CD4-positive, alpha-beta T cell (primary cell): ENCODE measurements at regions not wholly inside any gene's neighbourhood (a gene's known extent, or its start where the extent isn't known, plus 50 kb on each side); places are given as distances from the start of the nearest gene placed in this dataset.
"Not testable (repeated sequence)": the region's sequence is repeated elsewhere in the genome, so short reads cannot be mapped to it uniquely, and the experiment has no call there.

Experiments used
- ATAC-seq: fragments of 200-7000 bp; cut with Tn5 transposase; one replicate; pipeline ENCODE4 v1.10.0; 2022; ENCODE audit warnings: mild to moderate bottlenecking; ENCODE audit not compliant: poor library complexity
- CTCF ChIA-PET: fragments of 350-600 bp; sonication (Branson Sonifier 250); formaldehyde crosslinking; loops from one replicate; lab custom pipeline; 2021; ENCODE audit warnings: antibody characterized with exemption, inconsistent platforms; lab: Charles Lee
- POLR2A ChIA-PET: fragments of 350-600 bp; sonication (Branson Sonifier 250); formaldehyde crosslinking; loops from one replicate; lab custom pipeline; 2021; ENCODE audit warnings: antibody characterized with exemption, inconsistent platforms; lab: Charles Lee
- DNase-seq, 14 experiments: peaks; one replicate each; pipeline ENCODE4 v3.0.0-alpha.2; 2013 to 2020; ENCODE audit warnings: mixed read lengths in 2 of 14
- H3K27ac ChIP-seq, 2 donors: one replicate each; pipeline versions ENCODE4 v1.5.1 to v1.7.0; 2013; ENCODE audit warnings: low read length in 2 of 2, low read depth in 1 of 2, mild to moderate bottlenecking in 1 of 2
- H3K27me3 ChIP-seq, 2 experiments: 1 replicate in 1 of 2; 2 replicates in 1 of 2; pipeline versions ENCODE4 v1.6.1 to v1.7.0; 2013; ENCODE audit warnings: low read length in 2 of 2, control low read depth in 1 of 2, mild to moderate bottlenecking in 1 of 2, moderate library complexity in 1 of 2; ENCODE audit not compliant: insufficient read depth in 2 of 2, control insufficient read depth in 1 of 2
- H3K36me3 ChIP-seq: one replicate; pipeline ENCODE4 v1.6.1; 2013; ENCODE audit warnings: low read length, control low read depth; ENCODE audit not compliant: insufficient read depth
- H3K4me1 ChIP-seq: one replicate; pipeline ENCODE4 v1.6.1; 2013; ENCODE audit warnings: low read length, control low read depth; ENCODE audit not compliant: insufficient read depth
- H3K4me3 ChIP-seq: one replicate; pipeline ENCODE4 v1.5.1; 2013; ENCODE audit warnings: mild to moderate bottlenecking, low read length, moderate library complexity
- H3K9me3 ChIP-seq, 2 experiments: 1 replicate in 1 of 2; 2 replicates in 1 of 2; pipeline versions ENCODE4 v1.6.1 to v1.7.0; 2013; ENCODE audit warnings: low read length in 2 of 2, mild to moderate bottlenecking in 2 of 2, control low read depth in 1 of 2, moderate library complexity in 1 of 2; ENCODE audit not compliant: control insufficient read depth in 1 of 2, insufficient read depth in 1 of 2
- H3K27ac Mint-ChIP-seq: one replicate; pipeline ENCODE4 v1.8.0; 2020; ENCODE audit warnings: mixed read lengths
- H3K27me3 Mint-ChIP-seq: one replicate; pipeline ENCODE4 v1.8.0; 2021; ENCODE audit warnings: mixed read lengths
- H3K36me3 Mint-ChIP-seq: one replicate; pipeline ENCODE4 v1.8.0; 2021; ENCODE audit warnings: low read depth, mixed read lengths
- H3K4me1 Mint-ChIP-seq: one replicate; pipeline ENCODE4 v1.8.0; 2021; ENCODE audit warnings: low read depth, mixed read lengths
- H3K4me3 Mint-ChIP-seq: one replicate; pipeline ENCODE4 v1.8.0; 2020; ENCODE audit warnings: mild to moderate bottlenecking, mixed read lengths
- H3K9me3 Mint-ChIP-seq: one replicate; pipeline ENCODE4 v1.8.0; 2020; ENCODE audit warnings: mixed read lengths
- intact Hi-C, 2 experiments: fragments of 100-400 bp; cut with DNase I in 1 of 2; cut with micrococcal nuclease in 1 of 2; formaldehyde crosslinking; loops; one replicate each; pipeline versions ENCODE4 v1.15.1 to v1.9.0; 2023 to 2025; cut with DNase I, micrococcal nuclease
- TF ChIP-seq, protein P1 (sequence below): fragments of 200-600 bp; IDR thresholded peaks from one replicate; pipeline ENCODE4 v1.8.0; 2022; ENCODE audit warnings: antibody characterized with exemption, mild to moderate bottlenecking

DNA sequence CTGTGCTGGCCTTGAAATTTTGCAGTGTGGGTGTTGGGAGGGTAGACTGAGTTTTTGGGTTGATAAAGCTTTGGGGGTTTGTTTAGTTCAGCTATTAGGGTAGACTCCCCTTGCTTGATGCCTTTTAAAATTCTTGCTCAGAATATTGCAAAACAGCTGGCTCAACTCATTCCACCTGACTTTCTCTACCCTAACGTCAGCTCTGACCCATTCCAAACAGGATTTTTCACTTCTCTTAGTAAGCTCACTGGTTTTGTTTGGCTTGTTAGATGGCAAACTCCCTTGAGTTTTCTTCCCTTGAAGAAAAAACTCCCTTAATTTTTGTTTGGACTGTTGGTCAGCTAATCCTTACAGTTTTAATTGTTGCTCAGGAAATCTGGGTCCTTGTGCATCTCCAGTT, 195.1 kb upstream of the DTNA start:
- Histone ChIP-seq H3K27ac (no peak overlapping the region), H3K4me1 (no peaks in the 10 kb centered on the region), H3K27me3 (no peaks in the 10 kb centered on the region), H3K36me3 (no peaks in the 10 kb centered on the region), H3K4me3 (no peak overlapping the region), H3K9me3 (no peaks in the 10 kb centered on the region)
- ChIA-PET POLR2A (no interaction called here), CTCF (no interaction called here)
- no peaks in the 10 kb centered on the region for H3K36me3 Mint-ChIP-seq
- H3K4me3 Mint-ChIP-seq = no peak overlapping the region
- peaks cover 3% of the 10 kb centered on the region for H3K9me3 Mint-ChIP-seq
- DNase-seq = no peak
- no peak for ATAC-seq
- H3K4me1 Mint-ChIP-seq = no peaks in the 10 kb centered on the region
- TF ChIP-seq, protein P1, sequence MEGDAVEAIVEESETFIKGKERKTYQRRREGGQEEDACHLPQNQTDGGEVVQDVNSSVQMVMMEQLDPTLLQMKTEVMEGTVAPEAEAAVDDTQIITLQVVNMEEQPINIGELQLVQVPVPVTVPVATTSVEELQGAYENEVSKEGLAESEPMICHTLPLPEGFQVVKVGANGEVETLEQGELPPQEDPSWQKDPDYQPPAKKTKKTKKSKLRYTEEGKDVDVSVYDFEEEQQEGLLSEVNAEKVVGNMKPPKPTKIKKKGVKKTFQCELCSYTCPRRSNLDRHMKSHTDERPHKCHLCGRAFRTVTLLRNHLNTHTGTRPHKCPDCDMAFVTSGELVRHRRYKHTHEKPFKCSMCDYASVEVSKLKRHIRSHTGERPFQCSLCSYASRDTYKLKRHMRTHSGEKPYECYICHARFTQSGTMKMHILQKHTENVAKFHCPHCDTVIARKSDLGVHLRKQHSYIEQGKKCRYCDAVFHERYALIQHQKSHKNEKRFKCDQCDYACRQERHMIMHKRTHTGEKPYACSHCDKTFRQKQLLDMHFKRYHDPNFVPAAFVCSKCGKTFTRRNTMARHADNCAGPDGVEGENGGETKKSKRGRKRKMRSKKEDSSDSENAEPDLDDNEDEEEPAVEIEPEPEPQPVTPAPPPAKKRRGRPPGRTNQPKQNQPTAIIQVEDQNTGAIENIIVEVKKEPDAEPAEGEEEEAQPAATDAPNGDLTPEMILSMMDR = no peak
- no peaks in the 10 kb centered on the region for H3K27me3 Mint-ChIP-seq
- no peak overlapping the region for H3K27ac Mint-ChIP-seq
- intact Hi-C loops = no loop called here

DNA sequence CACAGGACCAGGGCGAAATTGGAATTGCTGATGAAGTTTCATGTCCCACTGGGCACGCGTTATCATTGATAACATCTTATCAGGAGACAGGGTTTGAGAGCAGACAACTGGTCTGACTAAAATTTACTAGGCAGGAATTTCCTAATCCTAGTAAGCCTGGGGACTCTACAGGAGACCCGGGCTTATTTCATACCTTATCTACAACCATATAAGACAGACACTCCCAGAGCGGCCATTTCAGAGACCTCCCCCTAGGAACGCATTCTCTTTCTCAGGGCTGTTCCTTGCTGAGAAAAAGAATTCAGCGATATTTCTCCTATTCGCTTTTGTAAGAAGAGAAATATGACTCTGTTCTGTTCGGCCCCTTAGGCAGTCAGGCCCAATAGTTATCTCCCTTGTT, 193.7 kb upstream of the DTNA start:
- H3K4me3 Mint-ChIP-seq, ATAC-seq, DNase-seq, H3K27ac ChIP-seq, H3K27me3 Mint-ChIP-seq, intact Hi-C loops, CTCF ChIA-PET, H3K36me3 ChIP-seq, H3K27ac Mint-ChIP-seq, H3K9me3 ChIP-seq, H3K9me3 Mint-ChIP-seq, H3K36me3 Mint-ChIP-seq, POLR2A ChIA-PET, H3K4me1 Mint-ChIP-seq, H3K27me3 ChIP-seq, H3K4me1 ChIP-seq, H3K4me3 ChIP-seq: not testable (repeated sequence)

DNA sequence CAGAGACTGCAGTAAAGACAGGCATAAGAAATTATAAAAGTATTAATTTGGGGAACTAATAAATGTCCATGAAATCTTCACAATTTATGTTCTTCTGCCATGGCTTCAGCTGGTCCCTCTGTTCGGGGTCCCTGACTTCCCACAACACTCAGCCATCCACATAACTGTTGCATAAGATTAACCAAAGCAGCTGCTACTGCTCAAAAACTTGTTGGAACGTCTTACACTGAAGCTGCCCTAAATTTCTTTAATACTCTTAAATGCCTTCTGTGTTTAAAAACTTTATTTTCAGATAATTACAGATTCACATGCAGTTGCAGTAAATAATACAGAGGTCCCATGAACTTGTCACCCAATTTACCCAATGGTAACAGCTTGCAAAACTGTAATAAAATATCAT, 193.1 kb upstream of the DTNA start:
- H3K4me3 Mint-ChIP-seq, H3K27me3 ChIP-seq, H3K27ac ChIP-seq, intact Hi-C loops, DNase-seq, H3K36me3 Mint-ChIP-seq, H3K27me3 Mint-ChIP-seq, CTCF ChIA-PET, H3K9me3 ChIP-seq, POLR2A ChIA-PET, ATAC-seq, H3K4me3 ChIP-seq, H3K36me3 ChIP-seq, H3K4me1 Mint-ChIP-seq, H3K4me1 ChIP-seq, H3K9me3 Mint-ChIP-seq, H3K27ac Mint-ChIP-seq: not testable (repeated sequence)

- TF ChIP-seq, protein P1 = no peak
- intact Hi-C loops = no loop called here
- H3K9me3 Mint-ChIP-seq = peaks cover 5% of the 10 kb centered on the region
- CTCF ChIA-PET = no interaction called here
- no peaks in the 10 kb centered on the region for H3K27me3 Mint-ChIP-seq
- no peak overlapping the region for H3K27ac Mint-ChIP-seq
- POLR2A ChIA-PET = no interaction called here
- ATAC-seq (no peak), DNase-seq (no peak)
- H3K4me3 Mint-ChIP-seq = no peak overlapping the region
- no peaks in the 10 kb centered on the region for H3K4me1 Mint-ChIP-seq
- Histone ChIP-seq H3K9me3 (peaks cover 0 to 3% of the 10 kb centered on the region in 2 experiments), H3K36me3 (no peaks in the 10 kb centered on the region), H3K27ac (no peak overlapping the region), H3K4me3 (no peak overlapping the region), H3K4me1 (no peaks in the 10 kb centered on the region), H3K27me3 (no peaks in the 10 kb centered on the region)
- H3K36me3 Mint-ChIP-seq = no peaks in the 10 kb centered on the region
Observed at GRCh38 chr18:34521040-34521439, 189.1 kb upstream of the DTNA start.
